ENCODE measurements at regions not wholly inside any gene's neighbourhood (a gene's known extent, or its start where the extent isn't known, plus 50 kb on each side); places are given as distances from the start of the nearest gene placed in this dataset.

GRCh38 chrX:906586-906985 is 276.0 kb downstream of the SHOX start:
- TF ChIP-seq, protein P1, sequence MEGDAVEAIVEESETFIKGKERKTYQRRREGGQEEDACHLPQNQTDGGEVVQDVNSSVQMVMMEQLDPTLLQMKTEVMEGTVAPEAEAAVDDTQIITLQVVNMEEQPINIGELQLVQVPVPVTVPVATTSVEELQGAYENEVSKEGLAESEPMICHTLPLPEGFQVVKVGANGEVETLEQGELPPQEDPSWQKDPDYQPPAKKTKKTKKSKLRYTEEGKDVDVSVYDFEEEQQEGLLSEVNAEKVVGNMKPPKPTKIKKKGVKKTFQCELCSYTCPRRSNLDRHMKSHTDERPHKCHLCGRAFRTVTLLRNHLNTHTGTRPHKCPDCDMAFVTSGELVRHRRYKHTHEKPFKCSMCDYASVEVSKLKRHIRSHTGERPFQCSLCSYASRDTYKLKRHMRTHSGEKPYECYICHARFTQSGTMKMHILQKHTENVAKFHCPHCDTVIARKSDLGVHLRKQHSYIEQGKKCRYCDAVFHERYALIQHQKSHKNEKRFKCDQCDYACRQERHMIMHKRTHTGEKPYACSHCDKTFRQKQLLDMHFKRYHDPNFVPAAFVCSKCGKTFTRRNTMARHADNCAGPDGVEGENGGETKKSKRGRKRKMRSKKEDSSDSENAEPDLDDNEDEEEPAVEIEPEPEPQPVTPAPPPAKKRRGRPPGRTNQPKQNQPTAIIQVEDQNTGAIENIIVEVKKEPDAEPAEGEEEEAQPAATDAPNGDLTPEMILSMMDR (IDR thresholded peaks at IDR 0.05), result no peak
- no peak for TF ChIP-seq POLR2A (IDR thresholded peaks at IDR 0.05)
